ENCODE measurements at regions not wholly inside any gene's neighbourhood (a gene's known extent, or its start where the extent isn't known, plus 50 kb on each side); places are given as distances from the start of the nearest gene placed in this dataset.

- TF ChIP-seq ZFYVE20 (CRISPR knock-in tag; IDR thresholded peaks at IDR 0.05; ENCODE audit: borderline replicate concordance, low read depth) (peak; percentile 67; the same call in 1 of the 2 replicates), ZBTB40 (IDR thresholded peaks at IDR 0.05) (no peak), ZBTB40 (CRISPR knock-in tag; IDR thresholded peaks at IDR 0.05) (no peak; the same call in 1 of the 2 replicates), MED13 (CRISPR knock-in tag; IDR thresholded peaks at IDR 0.05) (0 out of 2 replicates have a peak, but pooled peaks have one; percentile 48), ETV5 (CRISPR knock-in tag; IDR thresholded peaks at IDR 0.05; ENCODE audit: borderline replicate concordance) (no peak), ZBTB34 (CRISPR knock-in tag; IDR thresholded peaks at IDR 0.05) (0 out of 2 replicates have a peak, but pooled peaks have one; percentile 22), TRIM24 (CRISPR knock-in tag; IDR thresholded peaks at IDR 0.05) (no peak), POLR2AphosphoS2 (IDR thresholded peaks at IDR 0.05; ENCODE audit: low read depth, low read length) (no peak), KLF13 (CRISPR knock-in tag; IDR thresholded peaks at IDR 0.05) (no peak), CHD2 (IDR thresholded peaks at IDR 0.05; ENCODE audit: low read depth, low read length) (no peak), NR0B2 (CRISPR knock-in tag; IDR thresholded peaks at IDR 0.05) (peak; percentile 67; the same call in 1 of the 2 replicates), HDAC2 (CRISPR knock-in tag; IDR thresholded peaks at IDR 0.05) (peak; percentile 65; the same call in 1 of the 2 replicates), ZNF567 (CRISPR knock-in tag; IDR thresholded peaks at IDR 0.05; ENCODE audit: borderline replicate concordance) (no peak), ZNF746 (CRISPR knock-in tag; IDR thresholded peaks at IDR 0.05) (no peak), SNAPC5 (CRISPR knock-in tag; IDR thresholded peaks at IDR 0.05; ENCODE audit: borderline replicate concordance) (no peak), ERF (CRISPR knock-in tag; IDR thresholded peaks at IDR 0.05) (peak; percentile 79; the same call in 1 of the 2 replicates), WIZ (CRISPR knock-in tag; IDR thresholded peaks at IDR 0.05) (peak; percentile 95)
Measured at GRCh38 chr17:79192503-79193351, 118.1 kb downstream of the ENGASE start (continued).

Measured in HepG2 (cell line).